ENCODE measurements at regions not wholly inside any gene's neighbourhood (a gene's known extent, or its start where the extent isn't known, plus 50 kb on each side); places are given as distances from the start of the nearest gene placed in this dataset.

GRCh38 chr4:181909368-181909767 lies 333.8 kb upstream of the TENM3 start:
- DNase-seq = no peak

GRCh38 chr4:181911420-181911819 lies 331.8 kb upstream of the TENM3 start:
- DNase-seq = peak; percentile 14

- DNase-seq = no peak
Measured at GRCh38 chr4:181933471-181933870, 309.7 kb upstream of the TENM3 start.

GRCh38 chr4:181938631-181939030 lies 304.6 kb upstream of the TENM3 start:
- DNase-seq = no peak

GRCh38 chr4:181939199-181939945 lies 303.8 kb upstream of the TENM3 start:
- DNase-seq = no peak

- no peak for DNase-seq
Measured at GRCh38 chr4:181944527-181944926, 298.7 kb upstream of the TENM3 start.

GRCh38 chr4:181946902-181947301 lies 296.3 kb upstream of the TENM3 start:
- no peak for DNase-seq

GRCh38 chr4:181948839-181949382 lies 294.3 kb upstream of the TENM3 start:
- no peak for DNase-seq

- DNase-seq = no peak
Measured at GRCh38 chr4:181949704-181950312, 293.4 kb upstream of the TENM3 start.

- no peak for DNase-seq
Measured at GRCh38 chr4:181950372-181951127, 292.7 kb upstream of the TENM3 start.

GRCh38 chr4:181951265-181951664 lies 291.9 kb upstream of the TENM3 start:
- DNase-seq = no peak

- peak; percentile 80 for DNase-seq
Measured at GRCh38 chr4:181952478-181952877, 290.7 kb upstream of the TENM3 start.

- DNase-seq = no peak
Measured at GRCh38 chr4:181956512-181956911, 286.7 kb upstream of the TENM3 start.

- no peak for DNase-seq
Measured at GRCh38 chr4:181957088-181957487, 286.1 kb upstream of the TENM3 start.

GRCh38 chr4:181958446-181958845 lies 284.8 kb upstream of the TENM3 start:
- DNase-seq = no peak

- peak; percentile 61 for DNase-seq
Measured at GRCh38 chr4:181959121-181959520, 284.1 kb upstream of the TENM3 start.

GRCh38 chr4:181960384-181960783 lies 282.8 kb upstream of the TENM3 start:
- DNase-seq = no peak

GRCh38 chr4:181962321-181962720 lies 280.9 kb upstream of the TENM3 start:
- no peak for DNase-seq

- DNase-seq = no peak
Measured at GRCh38 chr4:181964731-181965130, 278.5 kb upstream of the TENM3 start.

GRCh38 chr4:181966104-181966551 lies 277.1 kb upstream of the TENM3 start:
- peak; percentile 24 for DNase-seq

GRCh38 chr4:181967401-181967800 lies 275.8 kb upstream of the TENM3 start:
- DNase-seq = no peak

- DNase-seq = peak; percentile 16
Measured at GRCh38 chr4:181968371-181968770, 274.8 kb upstream of the TENM3 start.

- no peak for DNase-seq
Measured at GRCh38 chr4:181969151-181969550, 274.1 kb upstream of the TENM3 start.

- no peak for DNase-seq
Measured at GRCh38 chr4:181970366-181970765, 272.8 kb upstream of the TENM3 start.

Data from NCI-H226 (cell line).